CD14-positive monocyte (primary cell): ENCODE measurements at regions not wholly inside any gene's neighbourhood (a gene's known extent, or its start where the extent isn't known, plus 50 kb on each side); places are given as distances from the start of the nearest gene placed in this dataset.

ENCODE experiments used
- DNase-seq, 3 donors: peaks; one replicate each; pipeline ENCODE4 v3.0.0-alpha.2; 2011 to 2022
- H2AFZ ChIP-seq: 2 replicates; pipeline ENCODE4 v1.6.0; 2012; ENCODE audit warnings: mild to moderate bottlenecking, low read depth, low read length, inconsistent platforms; ENCODE audit not compliant: insufficient read depth, poor library complexity, severe bottlenecking
- H3K27ac ChIP-seq, 2 donors: 1 replicate in 1 of 2; 2 replicates in 1 of 2; pipeline ENCODE4 v1.5.1; 2012 to 2013; ENCODE audit warnings: low read length in 2 of 2, control low read depth in 1 of 2, inconsistent platforms in 1 of 2, low read depth in 1 of 2, mild to moderate bottlenecking in 1 of 2
- H3K27me3 ChIP-seq, 2 donors: one replicate each; pipeline versions ENCODE4 v1.6.0 to v1.6.1; 2011 to 2013; ENCODE audit warnings: low read length in 2 of 2; ENCODE audit not compliant: control insufficient read depth in 2 of 2, insufficient read depth in 2 of 2
- H3K36me3 ChIP-seq, 2 donors: replicated peaks in 1 of 2; 1 replicate in 1 of 2; 2 replicates in 1 of 2; pipeline versions ENCODE4 v1.5.1 to v1.6.1; 2012 to 2013; ENCODE audit warnings: low read length in 2 of 2, control low read depth in 1 of 2, inconsistent platforms in 1 of 2, mild to moderate bottlenecking in 1 of 2; ENCODE audit not compliant: insufficient read depth in 2 of 2, control insufficient read depth in 1 of 2
- H3K4me1 ChIP-seq, 2 donors: 1 replicate in 1 of 2; 2 replicates in 1 of 2; pipeline versions ENCODE4 v1.5.1 to v1.6.1; 2012 to 2013; ENCODE audit warnings: low read length in 2 of 2, control low read depth in 1 of 2, inconsistent platforms in 1 of 2, mild to moderate bottlenecking in 1 of 2, moderate library complexity in 1 of 2; ENCODE audit not compliant: insufficient read depth in 2 of 2, control insufficient read depth in 1 of 2
- H3K4me2 ChIP-seq: replicated peaks from 2 replicates; pipeline ENCODE3; 2012; ENCODE audit warnings: low read length, moderate library complexity, mild to moderate bottlenecking; ENCODE audit not compliant: poor library complexity, severe bottlenecking; ENCODE audit errors: extremely low read depth
- H3K4me3 ChIP-seq, 3 experiments: fragments of 200-600 bp in 1 of 3; sonication (generic) in 1 of 3; replicated peaks in 1 of 3; 1 replicate in 2 of 3; 2 replicates in 1 of 3; pipeline ENCODE4 v1.5.1; 2011 to 2013; ENCODE audit warnings: low read length in 3 of 3, mild to moderate bottlenecking in 3 of 3, control low read depth in 2 of 3, low read depth in 2 of 3, inconsistent platforms in 1 of 3, moderate library complexity in 1 of 3
- H3K79me2 ChIP-seq: 2 replicates; pipeline ENCODE4 v1.6.0; 2012; ENCODE audit warnings: mild to moderate bottlenecking, control low read depth, inconsistent platforms, low read length, moderate library complexity; ENCODE audit not compliant: insufficient read depth
- H3K9ac ChIP-seq: 2 replicates; pipeline ENCODE4 v1.6.0; 2017; ENCODE audit warnings: low read length, mild to moderate bottlenecking; ENCODE audit not compliant: insufficient read depth, poor library complexity, severe bottlenecking
- H3K9me3 ChIP-seq, 2 donors: replicated peaks in 1 of 2; 1 replicate in 1 of 2; 2 replicates in 1 of 2; pipeline versions ENCODE4 v1.5.1 to v1.6.1; 2012 to 2013; ENCODE audit warnings: low read length in 2 of 2, control low read depth in 1 of 2; ENCODE audit not compliant: control insufficient read depth in 1 of 2, insufficient read depth in 1 of 2
- H4K20me1 ChIP-seq: 2 replicates; pipeline ENCODE4 v1.6.0; 2012; ENCODE audit warnings: mild to moderate bottlenecking, low read length, control low read depth, moderate library complexity; ENCODE audit not compliant: insufficient read depth
- H3K27ac Mint-ChIP-seq, 7 donors: one replicate each; pipeline ENCODE4 v1.8.0; 2020; ENCODE audit warnings: mild to moderate bottlenecking in 7 of 7, mixed read lengths in 7 of 7, moderate library complexity in 6 of 7, inconsistent platforms in 2 of 7
- H3K27me3 Mint-ChIP-seq, 3 donors: one replicate each; pipeline ENCODE4 v1.8.0; 2021 to 2022; ENCODE audit warnings: low read depth in 3 of 3, mild to moderate bottlenecking in 3 of 3, mixed read lengths in 3 of 3, moderate library complexity in 3 of 3, inconsistent platforms in 1 of 3
- H3K36me3 Mint-ChIP-seq, 2 donors: one replicate each; pipeline ENCODE4 v1.8.0; 2020; ENCODE audit warnings: mixed read lengths in 2 of 2, inconsistent platforms in 1 of 2, mild to moderate bottlenecking in 1 of 2
- H3K4me1 Mint-ChIP-seq: one replicate; pipeline ENCODE4 v1.8.0; 2020; ENCODE audit warnings: mild to moderate bottlenecking, mixed read lengths
- H3K4me3 Mint-ChIP-seq, 2 donors: one replicate each; pipeline ENCODE4 v1.8.0; 2020; ENCODE audit warnings: mild to moderate bottlenecking in 2 of 2, mixed read lengths in 2 of 2, moderate library complexity in 1 of 2
- H3K9me3 Mint-ChIP-seq, 7 donors: one replicate each; pipeline ENCODE4 v1.8.0; 2020 to 2022; ENCODE audit warnings: mixed read lengths in 7 of 7, mild to moderate bottlenecking in 6 of 7, moderate library complexity in 6 of 7, inconsistent platforms in 2 of 7
- CTCF ChIP-seq: fragments of 200-600 bp; IDR thresholded peaks from one replicate; pipeline ENCODE4 v1.8.0; 2022; ENCODE audit warnings: antibody characterized with exemption, mild to moderate bottlenecking
- WGBS: methylation state at CpG from one replicate; pipeline ENCODE4 v1.1.5; 2013; ENCODE audit warnings: missing lambda C conversion rate; ENCODE audit not compliant: insufficient coverage; 5-methylcytosine and 5-hydroxymethylcytosine counted together
- intact Hi-C, 2 donors: fragments of 100-400 bp; cut with micrococcal nuclease; formaldehyde crosslinking; loops; one replicate each; pipeline versions ENCODE4 v1.15.0 to v1.15.1; 2023

- Mint-ChIP-seq H3K36me3 (no peaks in the 10 kb centered on the region), H3K27me3 (no peaks in the 10 kb centered on the region), H3K27ac (no peak overlapping the region), H3K4me3 (no peak overlapping the region), H3K9me3 (peaks cover 0 to 11% (median 3%) of the 10 kb centered on the region in 7 donors), H3K4me1 (no peaks in the 10 kb centered on the region)
- no peak for TF ChIP-seq CTCF
- H3K4me1 ChIP-seq = no peaks in the 10 kb centered on the region
- no peaks in the 10 kb centered on the region for H3K27me3 ChIP-seq
- no peak for DNase-seq
- H3K79me2 ChIP-seq = no peaks in the 10 kb centered on the region
- no peak overlapping the region for H3K27ac ChIP-seq
- no peaks in the 10 kb centered on the region for H3K36me3 ChIP-seq
- intact Hi-C loops = no loop called here
- no peaks in the 10 kb centered on the region for H4K20me1 ChIP-seq
- H3K9ac ChIP-seq = no peak overlapping the region
- H3K9me3 ChIP-seq = no peaks in the 10 kb centered on the region
- 90% methylated on average over 1 of the region's 1 CpG for WGBS
- no peak overlapping the region for H2AFZ ChIP-seq
- no peak overlapping the region for H3K4me3 ChIP-seq
- H3K4me2 ChIP-seq = no peak overlapping the region
Observed at GRCh38 chr17:69734656-69735055, 320.2 kb downstream of the MAP2K6 start.

- Mint-ChIP-seq H3K27me3 (no peaks in the 10 kb centered on the region), H3K4me3 (no peak overlapping the region), H3K36me3 (no peaks in the 10 kb centered on the region), H3K9me3 (peaks cover 0 to 11% (median 3%) of the 10 kb centered on the region in 7 donors), H3K4me1 (no peaks in the 10 kb centered on the region), H3K27ac (no peak overlapping the region)
- H3K4me3 ChIP-seq = no peak overlapping the region
- WGBS = no CpG with 5 or more reads among the region's 2 CpGs
- H3K4me1 ChIP-seq = no peaks in the 10 kb centered on the region
- no peak overlapping the region for H2AFZ ChIP-seq
- intact Hi-C loops = no loop called here
- TF ChIP-seq CTCF = no peak
- no peak overlapping the region for H3K27ac ChIP-seq
- no peaks in the 10 kb centered on the region for H4K20me1 ChIP-seq
- no peaks in the 10 kb centered on the region for H3K9me3 ChIP-seq
- H3K79me2 ChIP-seq = no peaks in the 10 kb centered on the region
- no peak for DNase-seq
- H3K9ac ChIP-seq = no peak overlapping the region
- H3K4me2 ChIP-seq = no peak overlapping the region
- H3K36me3 ChIP-seq = no peaks in the 10 kb centered on the region
- H3K27me3 ChIP-seq = no peaks in the 10 kb centered on the region
Observed at GRCh38 chr17:69735285-69735684, 320.8 kb downstream of the MAP2K6 start.
